ENCODE measurements at regions not wholly inside any gene's neighbourhood (a gene's known extent, or its start where the extent isn't known, plus 50 kb on each side); places are given as distances from the start of the nearest gene placed in this dataset.

DNA sequence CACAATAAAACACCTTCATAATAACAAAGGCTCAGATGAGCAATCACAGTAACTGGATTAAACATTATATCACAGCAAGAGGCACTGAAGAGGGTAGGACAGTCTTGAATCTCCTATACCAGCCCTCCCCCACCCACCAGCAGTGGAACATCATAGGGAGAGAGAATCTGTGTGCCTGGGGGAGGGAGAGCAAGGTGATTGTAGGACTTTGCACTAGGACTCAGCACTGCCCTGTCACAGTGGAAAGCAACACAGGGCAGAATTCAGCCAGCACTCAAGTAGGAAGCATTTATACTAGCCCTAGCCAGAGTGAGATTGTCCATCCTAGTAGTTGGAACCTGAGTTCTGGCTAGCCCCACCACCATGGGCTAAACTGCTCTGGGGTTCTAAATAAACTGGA is 400.2 kb downstream of the HAO1 start:
- Histone ChIP-seq H3K36me3 (ENCODE audit: control insufficient read depth in 4 of 4, insufficient read depth in 3 of 4, low read depth in 1 of 4, low read length in 3 of 4) (no peaks in the 10 kb centered on the region), H3K9me3 (ENCODE audit: control insufficient read depth in 4 of 4, low read length in 3 of 4) (no peaks in the 10 kb centered on the region), H3K9ac (ENCODE audit: low read depth in 1 of 2, low read length in 2 of 2) (no peak overlapping the region), H3K4me3 (ENCODE audit: low read depth in 1 of 3, low read length in 3 of 3) (no peak overlapping the region), H3K27me3 (ENCODE audit: control insufficient read depth in 4 of 4, insufficient read depth in 4 of 4, low read length in 3 of 4) (no peaks in the 10 kb centered on the region), H3K27ac (ENCODE audit: low read depth in 1 of 2, low read length in 2 of 2) (peak overlapping the region in 1 of 2 donors; percentile 58), H3K4me1 (ENCODE audit: control insufficient read depth in 4 of 4, insufficient read depth in 4 of 4, low read length in 3 of 4) (peaks cover 0 to 15% (median 7%) of the 10 kb centered on the region in 4 donors)
- peak in 1 of 2 donors; percentile 18 for TF ChIP-seq JUND (IDR thresholded peaks at IDR 0.05)
- no peak for TF ChIP-seq MAX (IDR thresholded peaks at IDR 0.05)
- TF ChIP-seq FOXA1 (IDR thresholded peaks at IDR 0.05): no peak
- TF ChIP-seq EGR1 (IDR thresholded peaks at IDR 0.05; ENCODE audit: low read depth in 2 of 2): peak in 1 of 2 donors; percentile 49
- TF ChIP-seq REST (IDR thresholded peaks at IDR 0.05): peak; percentile 41
- TF ChIP-seq HNF4A (conservative IDR thresholded peaks at IDR 0.05): peak; percentile 96
- TF ChIP-seq GABPA (IDR thresholded peaks at IDR 0.05 in 1 of 2, conservative IDR thresholded peaks at IDR 0.05 in 1 of 2): no peak
- peak; percentile 97 for TF ChIP-seq SP1 (IDR thresholded peaks at IDR 0.05)
- no peak for TF ChIP-seq YY1 (IDR thresholded peaks at IDR 0.05)
- TF ChIP-seq, protein P1, sequence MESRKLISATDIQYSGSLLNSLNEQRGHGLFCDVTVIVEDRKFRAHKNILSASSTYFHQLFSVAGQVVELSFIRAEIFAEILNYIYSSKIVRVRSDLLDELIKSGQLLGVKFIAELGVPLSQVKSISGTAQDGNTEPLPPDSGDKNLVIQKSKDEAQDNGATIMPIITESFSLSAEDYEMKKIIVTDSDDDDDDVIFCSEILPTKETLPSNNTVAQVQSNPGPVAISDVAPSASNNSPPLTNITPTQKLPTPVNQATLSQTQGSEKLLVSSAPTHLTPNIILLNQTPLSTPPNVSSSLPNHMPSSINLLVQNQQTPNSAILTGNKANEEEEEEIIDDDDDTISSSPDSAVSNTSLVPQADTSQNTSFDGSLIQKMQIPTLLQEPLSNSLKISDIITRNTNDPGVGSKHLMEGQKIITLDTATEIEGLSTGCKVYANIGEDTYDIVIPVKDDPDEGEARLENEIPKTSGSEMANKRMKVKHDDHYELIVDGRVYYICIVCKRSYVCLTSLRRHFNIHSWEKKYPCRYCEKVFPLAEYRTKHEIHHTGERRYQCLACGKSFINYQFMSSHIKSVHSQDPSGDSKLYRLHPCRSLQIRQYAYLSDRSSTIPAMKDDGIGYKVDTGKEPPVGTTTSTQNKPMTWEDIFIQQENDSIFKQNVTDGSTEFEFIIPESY (IDR thresholded peaks at IDR 0.05): no peak
- no peak for TF ChIP-seq TAF1 (conservative IDR thresholded peaks at IDR 0.05)
- peak; percentile 31 to 62 for TF ChIP-seq RAD21 (IDR thresholded peaks at IDR 0.05)
- TF ChIP-seq, protein P2, sequence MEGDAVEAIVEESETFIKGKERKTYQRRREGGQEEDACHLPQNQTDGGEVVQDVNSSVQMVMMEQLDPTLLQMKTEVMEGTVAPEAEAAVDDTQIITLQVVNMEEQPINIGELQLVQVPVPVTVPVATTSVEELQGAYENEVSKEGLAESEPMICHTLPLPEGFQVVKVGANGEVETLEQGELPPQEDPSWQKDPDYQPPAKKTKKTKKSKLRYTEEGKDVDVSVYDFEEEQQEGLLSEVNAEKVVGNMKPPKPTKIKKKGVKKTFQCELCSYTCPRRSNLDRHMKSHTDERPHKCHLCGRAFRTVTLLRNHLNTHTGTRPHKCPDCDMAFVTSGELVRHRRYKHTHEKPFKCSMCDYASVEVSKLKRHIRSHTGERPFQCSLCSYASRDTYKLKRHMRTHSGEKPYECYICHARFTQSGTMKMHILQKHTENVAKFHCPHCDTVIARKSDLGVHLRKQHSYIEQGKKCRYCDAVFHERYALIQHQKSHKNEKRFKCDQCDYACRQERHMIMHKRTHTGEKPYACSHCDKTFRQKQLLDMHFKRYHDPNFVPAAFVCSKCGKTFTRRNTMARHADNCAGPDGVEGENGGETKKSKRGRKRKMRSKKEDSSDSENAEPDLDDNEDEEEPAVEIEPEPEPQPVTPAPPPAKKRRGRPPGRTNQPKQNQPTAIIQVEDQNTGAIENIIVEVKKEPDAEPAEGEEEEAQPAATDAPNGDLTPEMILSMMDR (IDR thresholded peaks at IDR 0.05; ENCODE audit: low read depth, low read length, missing input control): no peak
- peak; percentile 92 for TF ChIP-seq HNF4G (IDR thresholded peaks at IDR 0.05)
- peak in 1 of 2 donors; percentile 59 for TF ChIP-seq RXRA (IDR thresholded peaks at IDR 0.05)
- TF ChIP-seq NR2F2 (IDR thresholded peaks at IDR 0.05): no peak
- TF ChIP-seq, protein P3, sequence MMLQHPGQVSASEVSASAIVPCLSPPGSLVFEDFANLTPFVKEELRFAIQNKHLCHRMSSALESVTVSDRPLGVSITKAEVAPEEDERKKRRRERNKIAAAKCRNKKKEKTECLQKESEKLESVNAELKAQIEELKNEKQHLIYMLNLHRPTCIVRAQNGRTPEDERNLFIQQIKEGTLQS (IDR thresholded peaks at IDR 0.05): no peak
- no peak for TF ChIP-seq FOXA2 (IDR thresholded peaks at IDR 0.05)
- no peak for DNase-seq (ENCODE audit: low spot score)

Data from liver (tissue), 7 donors.